NT2/D1 (cell line): ENCODE measurements at regions not wholly inside any gene's neighbourhood (a gene's known extent, or its start where the extent isn't known, plus 50 kb on each side); places are given as distances from the start of the nearest gene placed in this dataset.

Source experiments
- DNase-seq: peaks from one replicate; pipeline ENCODE4 v3.0.0-alpha.2; 2011; ENCODE audit warnings: low read depth, low spot score
- H3K27me3 ChIP-seq: 2 replicates; pipeline ENCODE4 v1.6.0; 2011; ENCODE audit warnings: mild to moderate bottlenecking; ENCODE audit not compliant: insufficient read length, insufficient read depth
- H3K36me3 ChIP-seq: 2 replicates; pipeline ENCODE4 v1.6.1; 2011; ENCODE audit warnings: mild to moderate bottlenecking, low read length, mixed read lengths; ENCODE audit not compliant: insufficient read depth, insufficient read length
- H3K4me1 ChIP-seq: 2 replicates; pipeline ENCODE4 v1.5.1; 2011; ENCODE audit not compliant: insufficient read depth, insufficient read length
- H3K4me3 ChIP-seq: 2 replicates; pipeline ENCODE4 v1.5.1; 2011; ENCODE audit warnings: low read depth; ENCODE audit not compliant: insufficient read length
- H3K9ac ChIP-seq: 2 replicates; pipeline ENCODE4 v1.6.0; 2011; ENCODE audit warnings: low read depth; ENCODE audit not compliant: insufficient read length
- H3K9me3 ChIP-seq: 2 replicates; pipeline ENCODE4 v1.5.1; 2011; ENCODE audit warnings: mild to moderate bottlenecking, low read length; ENCODE audit not compliant: insufficient read depth
- SUZ12 ChIP-seq: IDR thresholded peaks from 2 replicates; pipeline ENCODE4 v1.6.1; 2011; ENCODE audit not compliant: insufficient read length, insufficient read depth; ENCODE audit errors: extremely low read depth
- YY1 ChIP-seq: IDR thresholded peaks from 2 replicates; pipeline ENCODE4 v1.6.1; 2011; ENCODE audit not compliant: insufficient read length, insufficient read depth
- ZNF274 ChIP-seq: IDR thresholded peaks from 2 replicates; pipeline ENCODE4 v1.6.1; 2011; ENCODE audit warnings: mild to moderate bottlenecking, low read depth, low read length

DNA sequence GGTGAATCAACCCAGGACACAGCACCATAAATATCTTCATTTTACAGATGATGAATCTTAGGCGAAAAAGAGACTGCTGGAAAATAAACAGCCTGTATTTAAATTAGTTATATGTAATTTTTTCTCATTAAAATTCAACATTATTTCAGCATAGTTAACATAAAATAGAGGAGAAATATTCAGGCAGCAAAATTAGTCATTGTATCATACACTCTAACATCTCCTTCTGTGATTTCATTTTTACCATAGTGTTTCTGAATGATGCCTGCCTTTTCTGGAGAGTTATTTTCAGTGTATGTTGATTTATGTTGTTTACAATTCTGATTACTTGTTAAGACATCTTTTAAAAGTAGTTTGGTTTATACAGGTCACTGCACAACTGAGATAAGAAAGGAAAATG lies 82.3 kb upstream of the KCNIP4 start:
- no peak overlapping the region for H3K9ac ChIP-seq

DNA sequence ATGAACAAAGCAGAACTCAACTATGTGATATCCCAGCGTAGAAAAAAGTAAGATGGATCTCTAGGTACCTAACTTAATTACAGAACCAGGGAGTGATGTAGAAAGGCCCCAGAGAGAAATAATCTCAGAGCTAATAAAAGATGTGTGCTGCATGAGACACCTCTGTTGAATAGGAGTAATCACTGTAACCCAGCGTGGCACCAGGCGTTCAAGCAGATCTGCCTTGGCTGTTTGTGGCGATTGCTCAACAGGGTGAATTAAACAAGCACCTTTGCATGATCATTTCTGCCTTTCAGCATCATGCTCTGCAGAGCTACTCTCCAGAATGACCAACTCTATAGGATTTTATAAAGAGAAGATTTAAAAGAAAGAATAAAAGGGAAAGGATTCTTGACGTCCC lies 81.7 kb upstream of the KCNIP4 start:
- Histone ChIP-seq H3K36me3 (no peaks in the 10 kb centered on the region), H3K27me3 (no peaks in the 10 kb centered on the region), H3K9ac (no peak overlapping the region), H3K4me3 (no peak overlapping the region), H3K4me1 (no peaks in the 10 kb centered on the region), H3K9me3 (peaks cover 6% of the 10 kb centered on the region)
- TF ChIP-seq ZNF274 = no peak
- TF ChIP-seq YY1 = no peak
- no peak for TF ChIP-seq SUZ12
- no peak for DNase-seq

More for the DNA sequence above, 82.3 kb upstream of the KCNIP4 start:
- H3K27me3 ChIP-seq = no peaks in the 10 kb centered on the region
- H3K9me3 ChIP-seq = peaks cover 6% of the 10 kb centered on the region
- no peaks in the 10 kb centered on the region for H3K36me3 ChIP-seq
- DNase-seq = no peak
- no peaks in the 10 kb centered on the region for H3K4me1 ChIP-seq
- H3K4me3 ChIP-seq = no peak overlapping the region
- TF ChIP-seq ZNF274 = no peak
- TF ChIP-seq SUZ12 = no peak

DNA sequence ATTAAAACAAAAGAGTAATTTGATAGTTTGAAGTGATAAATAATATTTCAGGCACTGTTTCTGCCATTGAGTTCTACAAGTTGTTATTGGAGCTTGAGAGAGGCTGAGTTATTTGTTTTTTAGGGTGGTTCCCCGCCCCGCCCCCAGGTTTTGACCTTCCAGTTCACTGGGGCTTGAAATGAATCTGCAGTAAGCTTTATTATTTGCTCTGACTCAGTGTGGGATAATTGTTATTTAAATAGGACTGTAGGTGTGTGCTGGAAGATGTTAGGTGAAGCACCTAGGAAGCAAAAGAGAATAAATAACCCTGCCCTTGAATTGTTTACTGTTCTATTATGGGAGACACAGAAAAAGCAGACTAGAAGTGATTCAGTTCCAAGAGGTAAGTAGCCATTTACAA lies 81.2 kb upstream of the KCNIP4 start:
- Histone ChIP-seq H3K4me1 (no peaks in the 10 kb centered on the region), H3K36me3 (no peaks in the 10 kb centered on the region), H3K9ac (no peak overlapping the region), H3K27me3 (no peaks in the 10 kb centered on the region), H3K4me3 (no peak overlapping the region), H3K9me3 (peaks cover 6% of the 10 kb centered on the region)
- no peak for DNase-seq
- no peak for TF ChIP-seq SUZ12
- no peak for TF ChIP-seq YY1
- no peak for TF ChIP-seq ZNF274

DNA sequence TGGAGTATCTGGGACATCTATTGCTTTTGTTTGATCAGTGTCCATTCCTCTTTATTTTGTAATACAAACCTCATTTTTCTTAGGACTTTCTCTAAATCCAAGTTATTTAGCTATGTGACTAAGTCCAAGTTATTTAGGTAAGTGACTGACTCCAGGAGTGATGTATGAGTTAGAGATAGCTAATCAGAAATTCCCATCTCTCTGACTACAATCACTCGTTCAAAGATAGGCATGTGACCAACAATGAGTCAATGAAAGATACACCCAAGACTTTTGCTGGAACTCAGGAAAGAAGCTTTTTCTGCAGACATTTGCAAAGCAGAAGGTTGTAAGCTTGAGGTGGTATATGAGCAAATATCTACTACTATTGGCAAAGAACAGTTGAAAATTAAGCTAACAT lies 72.5 kb upstream of the KCNIP4 start:
- Histone ChIP-seq H3K9ac (no peak overlapping the region), H3K27me3 (no peaks in the 10 kb centered on the region), H3K9me3 (no peaks in the 10 kb centered on the region), H3K4me1 (no peaks in the 10 kb centered on the region), H3K4me3 (no peak overlapping the region), H3K36me3 (no peaks in the 10 kb centered on the region)
- TF ChIP-seq SUZ12 = no peak
- no peak for DNase-seq

GRCh38 chr4:22020129-22020528 lies 71.6 kb upstream of the KCNIP4 start:
- H3K36me3 ChIP-seq = no peaks in the 10 kb centered on the region
- no peak overlapping the region for H3K4me3 ChIP-seq
- DNase-seq = no peak
- no peaks in the 10 kb centered on the region for H3K9me3 ChIP-seq
- TF ChIP-seq ZNF274 (no peak), YY1 (no peak), SUZ12 (no peak)
- no peak overlapping the region for H3K9ac ChIP-seq
- no peaks in the 10 kb centered on the region for H3K27me3 ChIP-seq
- H3K4me1 ChIP-seq = no peaks in the 10 kb centered on the region

- no peaks in the 10 kb centered on the region for H3K9me3 ChIP-seq
- DNase-seq = no peak
- TF ChIP-seq SUZ12 = no peak
- TF ChIP-seq ZNF274 = no peak
- no peaks in the 10 kb centered on the region for H3K4me1 ChIP-seq
- no peaks in the 10 kb centered on the region for H3K36me3 ChIP-seq
- no peak overlapping the region for H3K4me3 ChIP-seq
- no peak overlapping the region for H3K9ac ChIP-seq
- H3K27me3 ChIP-seq = no peaks in the 10 kb centered on the region
Measured at GRCh38 chr4:22019676-22020075, 71.1 kb upstream of the KCNIP4 start.

- Histone ChIP-seq H3K4me3 (no peak overlapping the region), H3K9ac (no peak overlapping the region), H3K36me3 (no peaks in the 10 kb centered on the region), H3K4me1 (no peaks in the 10 kb centered on the region), H3K9me3 (no peaks in the 10 kb centered on the region), H3K27me3 (no peaks in the 10 kb centered on the region)
- TF ChIP-seq YY1 (no peak), ZNF274 (no peak), SUZ12 (no peak)
- DNase-seq = no peak
Measured at GRCh38 chr4:22014222-22014741, 65.7 kb upstream of the KCNIP4 start.

DNA sequence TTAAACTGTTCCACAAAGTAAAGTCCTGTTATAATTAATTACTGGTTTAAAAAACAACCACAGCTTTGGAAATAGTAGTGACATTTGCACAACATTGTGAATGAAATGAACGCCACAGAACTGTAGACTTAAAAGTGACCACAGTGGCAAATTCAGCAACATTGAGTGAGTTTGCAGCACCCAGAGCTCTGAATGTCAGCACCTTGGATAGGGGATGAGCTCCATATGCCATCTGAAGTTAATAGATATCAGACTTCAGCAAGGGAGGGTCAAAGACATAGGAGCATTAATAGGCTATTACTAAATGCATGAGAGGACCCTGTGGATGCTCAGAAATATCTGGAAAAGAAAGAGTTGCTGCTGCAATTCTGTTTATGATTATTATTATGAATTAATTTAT lies 55.3 kb upstream of the KCNIP4 start:
- no peaks in the 10 kb centered on the region for H3K9me3 ChIP-seq
- no peak overlapping the region for H3K4me3 ChIP-seq
- H3K4me1 ChIP-seq = no peaks in the 10 kb centered on the region

More for the DNA sequence above, 55.3 kb upstream of the KCNIP4 start:
- H3K36me3 ChIP-seq = no peaks in the 10 kb centered on the region
- DNase-seq = no peak
- TF ChIP-seq ZNF274 (no peak), YY1 (no peak)
- H3K9ac ChIP-seq = no peak overlapping the region
- no peaks in the 10 kb centered on the region for H3K27me3 ChIP-seq
